GM13976 (cell line): ENCODE measurements at regions not wholly inside any gene's neighbourhood (a gene's known extent, or its start where the extent isn't known, plus 50 kb on each side); places are given as distances from the start of the nearest gene placed in this dataset.

ENCODE experiments used
- DNase-seq: peaks from one replicate; pipeline ENCODE4 v3.0.0; 2012; ENCODE audit warnings: low spot score
- in situ Hi-C: fragments of 300-500 bp; cut with MboI; formaldehyde crosslinking; loops from one replicate; pipeline ENCODE4 v1.12.0; 2022; ENCODE audit warnings: low sequenced_read_pairs, mixed read lengths, inconsistent platforms; ENCODE audit not compliant: unreplicated experiment
- TF ChIP-seq, protein P1 (sequence below): IDR thresholded peaks from 2 replicates; pipeline ENCODE4 v1.5.1; 2012; ENCODE audit warnings: borderline replicate concordance, mild to moderate bottlenecking; ENCODE audit not compliant: insufficient read depth; ENCODE audit errors: extremely low read depth, missing control alignments, control extremely low read depth

DNA sequence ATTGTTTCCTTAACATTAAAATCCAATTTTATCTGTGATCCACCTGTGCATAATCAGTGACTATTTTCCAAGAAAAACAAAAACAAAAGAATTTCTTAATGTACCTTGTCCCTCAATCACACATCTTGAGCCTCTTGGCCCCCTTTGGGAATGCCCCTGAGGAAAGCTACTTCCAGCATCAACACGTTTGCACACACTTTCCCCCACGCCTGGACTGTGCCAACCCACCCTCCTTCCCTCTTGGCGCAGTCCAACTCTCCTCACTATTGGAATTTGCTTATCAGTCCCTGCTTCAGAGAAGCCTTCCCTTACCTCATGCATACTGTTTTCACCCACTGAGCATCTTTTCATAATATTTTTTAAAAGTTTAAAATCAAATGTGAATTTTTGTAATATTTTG lies 389.4 kb upstream of the NRSN1 start:
- in situ Hi-C loops, result no loop called here
- DNase-seq, result no peak
- TF ChIP-seq, protein P1, sequence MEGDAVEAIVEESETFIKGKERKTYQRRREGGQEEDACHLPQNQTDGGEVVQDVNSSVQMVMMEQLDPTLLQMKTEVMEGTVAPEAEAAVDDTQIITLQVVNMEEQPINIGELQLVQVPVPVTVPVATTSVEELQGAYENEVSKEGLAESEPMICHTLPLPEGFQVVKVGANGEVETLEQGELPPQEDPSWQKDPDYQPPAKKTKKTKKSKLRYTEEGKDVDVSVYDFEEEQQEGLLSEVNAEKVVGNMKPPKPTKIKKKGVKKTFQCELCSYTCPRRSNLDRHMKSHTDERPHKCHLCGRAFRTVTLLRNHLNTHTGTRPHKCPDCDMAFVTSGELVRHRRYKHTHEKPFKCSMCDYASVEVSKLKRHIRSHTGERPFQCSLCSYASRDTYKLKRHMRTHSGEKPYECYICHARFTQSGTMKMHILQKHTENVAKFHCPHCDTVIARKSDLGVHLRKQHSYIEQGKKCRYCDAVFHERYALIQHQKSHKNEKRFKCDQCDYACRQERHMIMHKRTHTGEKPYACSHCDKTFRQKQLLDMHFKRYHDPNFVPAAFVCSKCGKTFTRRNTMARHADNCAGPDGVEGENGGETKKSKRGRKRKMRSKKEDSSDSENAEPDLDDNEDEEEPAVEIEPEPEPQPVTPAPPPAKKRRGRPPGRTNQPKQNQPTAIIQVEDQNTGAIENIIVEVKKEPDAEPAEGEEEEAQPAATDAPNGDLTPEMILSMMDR, result no peak

DNA sequence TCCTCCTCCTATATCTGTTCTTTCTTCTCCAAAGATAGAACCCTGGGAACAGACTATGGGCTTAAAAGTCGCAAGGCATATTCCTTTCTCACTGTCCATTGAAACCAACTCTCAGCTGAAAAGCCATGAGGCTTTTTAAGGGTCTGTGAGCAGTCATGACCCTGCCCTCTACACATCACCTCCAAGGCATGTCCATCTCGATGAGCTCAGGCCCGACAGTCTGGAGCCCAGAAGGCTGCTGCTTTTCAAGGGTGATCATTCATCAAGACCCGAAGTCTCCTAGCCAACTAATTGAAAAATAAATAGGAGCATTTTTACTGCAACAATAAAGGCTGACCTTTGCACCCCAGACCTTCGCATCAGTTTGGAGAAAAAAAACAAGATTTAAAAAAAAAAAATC lies 378.8 kb upstream of the NRSN1 start:
- TF ChIP-seq, protein P1, result no peak
- DNase-seq, result no peak
- in situ Hi-C loops, result no loop called here

DNA sequence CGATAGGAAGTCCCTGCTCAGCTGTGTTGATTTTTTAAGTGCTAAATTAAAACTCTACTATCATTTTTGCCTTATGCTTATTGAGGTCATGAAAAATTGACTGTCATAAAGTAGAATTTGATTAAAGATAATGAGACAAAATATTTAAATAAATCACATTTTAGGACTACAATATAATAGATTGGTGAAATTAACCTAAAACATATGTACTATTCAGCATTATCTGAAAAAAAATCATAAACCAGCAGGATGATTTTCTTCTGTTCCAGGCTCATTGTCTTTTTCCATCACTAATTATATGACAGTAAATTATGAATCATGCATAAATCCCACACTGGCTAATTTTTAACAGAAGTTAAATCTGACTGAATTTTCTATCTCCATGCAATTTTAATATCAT lies 373.6 kb upstream of the NRSN1 start:
- in situ Hi-C loops, result no loop called here
- no peak for DNase-seq
- TF ChIP-seq, protein P1, result no peak

DNA sequence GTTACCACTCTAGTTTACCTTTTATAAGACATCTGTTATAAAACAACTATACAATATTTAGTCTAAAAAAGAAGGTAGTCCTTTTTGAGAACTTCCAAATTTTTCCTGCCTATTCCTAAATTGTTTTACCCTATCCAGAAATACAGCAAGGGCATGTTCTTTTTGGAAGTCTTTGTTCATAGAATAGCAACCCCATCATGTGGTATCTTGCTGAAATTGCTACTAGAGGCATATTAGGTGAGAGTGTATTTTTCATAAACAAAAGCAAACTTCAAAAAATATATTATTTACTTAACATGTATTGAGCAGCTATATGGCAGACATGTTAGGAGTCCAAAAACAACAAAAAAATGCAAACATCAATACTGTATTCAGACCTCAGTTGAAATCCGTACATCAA lies 371.8 kb upstream of the NRSN1 start:
- in situ Hi-C loops, result no loop called here
- no peak for DNase-seq
- TF ChIP-seq, protein P1, result no peak

DNA sequence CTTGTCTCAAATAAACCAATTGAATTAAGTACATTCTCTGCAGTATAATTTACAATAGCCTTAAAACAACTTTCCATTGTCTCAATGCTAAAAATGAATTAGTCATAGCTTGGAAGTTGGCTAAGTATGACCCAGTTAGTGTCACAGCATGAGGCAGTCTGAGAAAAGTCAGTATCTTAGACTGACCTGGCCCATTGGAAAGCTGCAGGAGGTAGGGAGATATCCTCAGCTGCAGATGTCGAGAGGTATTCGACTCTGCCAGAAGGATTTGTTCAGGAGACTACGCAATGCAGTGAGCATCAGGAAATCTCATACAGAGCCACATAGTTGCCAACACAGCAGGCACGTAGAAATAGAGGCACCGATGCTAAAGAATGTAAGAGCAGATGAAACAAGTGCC lies 350.9 kb upstream of the NRSN1 start:
- TF ChIP-seq, protein P1, result no peak
- no peak for DNase-seq
- in situ Hi-C loops, result no loop called here

DNA sequence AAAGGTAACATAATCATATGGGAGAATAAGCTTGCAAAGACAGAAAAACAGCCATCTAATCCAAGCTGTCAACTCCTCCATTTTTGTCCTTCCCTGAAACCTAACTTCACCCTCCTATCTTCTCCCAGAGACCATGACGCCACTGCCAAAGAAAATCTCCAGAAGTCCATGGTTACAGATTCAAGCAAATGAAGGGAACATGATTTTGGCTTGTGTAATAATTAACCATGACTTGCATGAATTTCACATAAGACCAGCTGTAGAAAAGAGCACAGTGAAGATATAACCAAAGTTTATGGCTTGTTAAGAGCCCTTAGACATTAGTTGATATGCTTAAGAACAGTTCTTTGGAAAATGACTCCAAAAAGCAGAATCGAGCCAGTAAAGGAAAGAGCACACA lies 342.1 kb upstream of the NRSN1 start:
- no peak for DNase-seq
- in situ Hi-C loops, result no loop called here
- TF ChIP-seq, protein P1, result no peak
